ENCODE measurements at regions not wholly inside any gene's neighbourhood (a gene's known extent, or its start where the extent isn't known, plus 50 kb on each side); places are given as distances from the start of the nearest gene placed in this dataset.
"Not testable (repeated sequence)": the region's sequence is repeated elsewhere in the genome, so short reads cannot be mapped to it uniquely, and the experiment has no call there.

DNA sequence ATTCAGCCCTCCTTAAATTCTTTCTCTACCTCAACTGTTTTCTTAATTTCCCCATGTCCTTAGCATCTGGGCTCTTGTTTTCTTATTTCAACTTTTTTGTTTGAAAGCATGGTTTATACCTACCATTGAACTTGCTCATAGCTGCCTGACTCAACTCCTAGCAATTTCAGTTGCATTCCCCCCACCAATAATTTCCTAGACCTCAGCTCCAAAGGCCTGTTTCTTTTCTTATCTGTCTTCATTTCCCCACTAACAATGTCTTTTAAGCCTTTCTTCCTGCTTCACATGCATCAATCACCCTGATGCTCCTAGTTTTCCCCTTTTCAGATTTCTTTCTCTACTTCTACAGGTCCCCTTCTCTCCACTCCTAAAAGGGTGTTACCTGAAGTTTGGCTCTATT, 129.7 kb upstream of the PDE4D start:
- ATAC-seq (no peak), DNase-seq (ENCODE audit: low spot score in 2 of 2) (no peak)
- Mint-ChIP-seq H3K36me3 (no peaks in the 10 kb centered on the region), H3K27ac (no peak overlapping the region), H3K9me3 (peaks cover 11 to 14% of the 10 kb centered on the region in 2 donors)

DNA sequence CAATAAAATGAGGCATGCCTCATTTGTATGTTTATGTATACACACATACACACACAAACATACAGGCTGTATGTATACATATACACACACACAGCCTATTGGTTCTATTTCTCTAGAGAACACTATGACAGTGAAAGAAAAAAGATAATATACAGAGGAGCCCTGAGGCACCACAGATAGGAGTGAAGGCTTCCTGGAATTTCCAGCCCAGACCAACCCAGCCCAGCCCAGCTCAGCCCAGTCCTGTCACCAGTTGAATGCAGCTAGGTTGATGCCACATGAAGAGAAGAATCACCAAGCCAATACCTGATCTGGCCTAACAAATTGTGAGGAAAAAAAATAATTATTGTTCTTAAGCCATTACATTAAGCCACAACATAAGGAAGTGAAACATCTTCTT, 126.9 kb upstream of the PDE4D start:
- DNase-seq (ENCODE audit: low spot score in 2 of 2) = no peak
- peak overlapping the region in 1 of 2 donors; percentile 46 for H3K27ac Mint-ChIP-seq
- H3K9me3 Mint-ChIP-seq = peaks cover 11 to 15% of the 10 kb centered on the region in 2 donors
- H3K36me3 Mint-ChIP-seq = no peaks in the 10 kb centered on the region
- ATAC-seq = no peak

GRCh38 chr5:60018960-60019359, 125.4 kb upstream of the PDE4D start:
- peaks cover 15 to 16% of the 10 kb centered on the region in 2 donors for H3K9me3 Mint-ChIP-seq
- not testable (repeated sequence) for ATAC-seq; H3K36me3 Mint-ChIP-seq; DNase-seq (ENCODE audit: low spot score in 2 of 2); H3K27ac Mint-ChIP-seq

DNA sequence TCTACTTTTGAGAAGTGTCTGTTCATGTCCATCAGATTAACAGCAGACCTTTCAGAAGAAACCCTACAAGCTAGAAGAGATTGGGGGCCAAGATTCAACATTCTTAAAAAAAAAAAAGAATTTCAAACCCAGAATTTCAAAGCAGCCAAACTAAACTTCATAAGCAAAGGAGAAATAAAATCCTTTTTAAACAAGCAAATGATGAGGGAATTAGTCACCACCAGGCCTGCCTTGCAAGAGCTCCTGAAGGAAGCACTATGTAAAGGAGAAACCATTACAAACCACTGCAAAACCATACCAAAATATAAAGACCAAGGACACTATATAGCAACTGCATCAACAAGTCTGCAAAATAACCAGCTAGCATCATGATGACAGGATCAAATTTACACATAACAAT, 124.6 kb upstream of the PDE4D start:
- no peaks in the 10 kb centered on the region for H3K36me3 Mint-ChIP-seq
- ATAC-seq (no peak), DNase-seq (ENCODE audit: low spot score in 2 of 2) (no peak)
- H3K27ac Mint-ChIP-seq = no peak overlapping the region
- H3K9me3 Mint-ChIP-seq = peaks cover 9 to 11% of the 10 kb centered on the region in 2 donors

DNA sequence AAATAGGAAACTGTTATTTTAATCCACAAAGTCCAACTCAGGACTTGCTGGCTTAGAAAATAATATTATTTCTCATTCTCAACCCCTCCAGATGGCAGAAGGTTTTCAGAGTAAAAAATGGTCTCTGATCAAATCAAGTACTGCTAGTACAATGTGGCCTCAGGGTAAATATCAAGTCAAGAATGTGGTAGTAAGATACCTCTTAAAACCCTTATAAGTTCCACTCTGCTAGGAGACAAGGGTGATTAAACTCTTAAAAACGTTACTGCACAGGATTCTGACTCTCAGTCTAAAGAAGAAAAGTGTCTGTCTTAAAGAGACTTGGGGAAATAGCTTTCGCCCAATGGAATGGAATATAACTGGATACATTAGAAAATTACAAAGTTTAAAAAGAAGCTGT, 120.8 kb upstream of the PDE4D start:
- no peak for DNase-seq (ENCODE audit: low spot score in 2 of 2)
- peaks cover 4 to 5% of the 10 kb centered on the region in 2 donors for H3K9me3 Mint-ChIP-seq
- no peaks in the 10 kb centered on the region for H3K36me3 Mint-ChIP-seq
- H3K27ac Mint-ChIP-seq = no peak overlapping the region
- ATAC-seq = no peak

- H3K27ac Mint-ChIP-seq = no peak overlapping the region
- peaks cover 0 to 5% of the 10 kb centered on the region in 2 donors for H3K9me3 Mint-ChIP-seq
- ATAC-seq = no peak
- no peaks in the 10 kb centered on the region for H3K36me3 Mint-ChIP-seq
- no peak for DNase-seq (ENCODE audit: low spot score in 2 of 2)
These were observed 117.3 kb upstream of the PDE4D start for GRCh38 chr5:60010853-60011252.

DNA sequence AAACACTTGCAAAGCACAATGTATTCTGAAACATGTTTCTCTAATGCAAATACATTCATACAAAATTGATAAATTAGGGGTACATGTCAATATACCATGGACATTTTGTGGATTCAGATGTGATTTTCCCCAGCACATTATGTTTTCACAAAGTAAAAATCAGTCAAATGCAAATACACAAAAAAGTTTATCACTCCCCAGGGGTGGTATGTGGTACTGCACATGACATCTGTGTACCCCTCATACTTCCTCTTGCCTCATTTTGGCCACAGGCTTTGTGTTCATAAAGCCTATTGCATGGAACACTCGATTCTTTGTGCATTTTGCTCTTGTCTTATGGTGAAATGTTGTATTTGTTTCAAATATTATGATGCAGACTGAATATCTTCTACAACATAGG, 116.8 kb upstream of the PDE4D start:
- H3K27ac Mint-ChIP-seq = no peak overlapping the region
- DNase-seq (ENCODE audit: low spot score in 2 of 2) = no peak
- no peaks in the 10 kb centered on the region for H3K36me3 Mint-ChIP-seq
- no peak for ATAC-seq
- peaks cover 0 to 5% of the 10 kb centered on the region in 2 donors for H3K9me3 Mint-ChIP-seq

GRCh38 chr5:60007729-60008128, 114.2 kb upstream of the PDE4D start:
- H3K9me3 Mint-ChIP-seq = no peaks in the 10 kb centered on the region
- H3K27ac Mint-ChIP-seq = no peak overlapping the region
- H3K36me3 Mint-ChIP-seq = no peaks in the 10 kb centered on the region
- DNase-seq (ENCODE audit: low spot score in 2 of 2) = no peak
- ATAC-seq = no peak

DNA sequence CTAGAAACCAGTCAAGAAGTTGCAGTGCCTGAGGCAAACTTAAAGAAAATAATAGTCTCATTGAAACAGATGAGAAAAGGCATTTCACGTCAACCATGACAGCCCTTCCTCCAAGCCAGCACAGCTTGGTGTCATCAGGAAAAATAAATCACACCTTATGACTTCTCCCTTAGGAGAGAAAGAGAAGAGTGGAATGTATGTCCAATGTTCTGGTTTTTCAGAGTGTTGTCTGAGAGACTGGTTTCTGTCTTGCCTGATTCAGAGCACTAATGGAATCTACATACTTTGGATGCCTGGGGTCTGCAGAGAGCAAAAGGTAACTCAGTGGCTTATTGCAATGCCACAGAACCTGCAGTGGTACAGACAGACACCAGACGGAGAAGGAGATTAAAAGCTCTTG, 105.5 kb upstream of the PDE4D start:
- Mint-ChIP-seq H3K27ac (no peak overlapping the region), H3K36me3 (peaks cover 0 to 5% of the 10 kb centered on the region in 2 donors), H3K9me3 (peaks cover 8 to 14% of the 10 kb centered on the region in 2 donors)
- ATAC-seq (no peak), DNase-seq (ENCODE audit: low spot score in 2 of 2) (no peak)

- DNase-seq (ENCODE audit: low spot score in 2 of 2) (no peak), ATAC-seq (no peak)
- no peaks in the 10 kb centered on the region for H3K9me3 Mint-ChIP-seq
- H3K36me3 Mint-ChIP-seq = no peaks in the 10 kb centered on the region
- no peak overlapping the region for H3K27ac Mint-ChIP-seq
These were observed 98.7 kb upstream of the PDE4D start for GRCh38 chr5:59992206-59992605.

GRCh38 chr5:59988396-59988795, 94.9 kb upstream of the PDE4D start:
- H3K36me3 Mint-ChIP-seq = no peaks in the 10 kb centered on the region
- H3K27ac Mint-ChIP-seq = no peak overlapping the region
- no peak for DNase-seq (ENCODE audit: low spot score in 2 of 2)
- H3K9me3 Mint-ChIP-seq = peaks cover 0 to 5% of the 10 kb centered on the region in 2 donors
- no peak for ATAC-seq

DNA sequence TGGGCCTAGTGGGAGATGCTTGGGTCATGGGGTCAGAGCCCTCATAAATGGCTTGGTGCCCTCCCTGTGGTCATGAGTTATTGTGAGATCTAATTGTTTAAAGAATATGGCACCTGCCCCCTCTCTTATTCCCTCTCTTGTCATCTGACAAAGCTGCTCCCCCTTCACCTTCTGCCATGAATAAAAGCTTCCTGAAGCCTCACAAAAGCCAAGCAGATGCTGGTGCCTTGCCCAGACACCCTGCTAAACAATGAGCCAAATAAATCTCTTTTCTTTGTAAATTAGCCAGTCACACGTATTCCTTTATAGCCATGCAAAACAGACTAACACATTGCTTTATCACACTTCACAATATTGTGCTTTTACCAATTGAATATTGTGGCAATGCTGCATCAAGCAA, 82.8 kb upstream of the PDE4D start:
- ATAC-seq = no peak
- Mint-ChIP-seq H3K27ac (no peak overlapping the region), H3K36me3 (no peaks in the 10 kb centered on the region), H3K9me3 (peaks cover 10 to 18% of the 10 kb centered on the region in 2 donors)
- DNase-seq (ENCODE audit: low spot score in 2 of 2) = no peak

DNA sequence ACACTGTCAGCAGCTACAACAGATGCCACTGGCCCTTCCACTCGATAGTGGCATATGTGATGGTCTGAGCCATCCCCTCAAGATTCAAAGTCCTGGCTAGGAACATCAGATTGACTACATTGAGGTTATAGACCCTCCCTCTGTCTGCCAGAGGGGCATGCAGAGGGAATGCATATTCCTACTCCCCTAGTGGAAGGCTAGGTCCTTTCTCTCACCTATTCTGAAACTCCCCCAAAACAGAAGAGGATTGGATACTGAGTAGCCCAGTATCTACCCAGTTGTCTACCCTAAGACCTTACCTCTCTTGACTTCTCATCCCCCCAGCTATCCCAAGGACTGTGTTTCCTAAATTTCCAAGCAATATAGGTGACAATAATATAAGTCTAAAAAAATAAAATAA, 78.5 kb upstream of the PDE4D start:
- Mint-ChIP-seq H3K36me3 (no peaks in the 10 kb centered on the region), H3K27ac (no peak overlapping the region), H3K9me3 (peaks cover 7 to 18% of the 10 kb centered on the region in 2 donors)
- ATAC-seq (no peak), DNase-seq (ENCODE audit: low spot score in 2 of 2) (no peak)

- ATAC-seq = no peak
- DNase-seq (ENCODE audit: low spot score in 2 of 2) = no peak
- no peaks in the 10 kb centered on the region for H3K36me3 Mint-ChIP-seq
- H3K27ac Mint-ChIP-seq = no peak overlapping the region
- H3K9me3 Mint-ChIP-seq = peaks cover 0 to 8% of the 10 kb centered on the region in 2 donors
These were observed 65.8 kb upstream of the PDE4D start for GRCh38 chr5:59959330-59959729.

- Mint-ChIP-seq H3K36me3 (no peaks in the 10 kb centered on the region), H3K27ac (no peak overlapping the region), H3K9me3 (peaks cover 0 to 8% of the 10 kb centered on the region in 2 donors)
- ATAC-seq (no peak), DNase-seq (ENCODE audit: low spot score in 2 of 2) (no peak)
These were observed 62.7 kb upstream of the PDE4D start for GRCh38 chr5:59956130-59956783.

- Mint-ChIP-seq H3K9me3 (peaks cover 0 to 8% of the 10 kb centered on the region in 2 donors), H3K36me3 (no peaks in the 10 kb centered on the region), H3K27ac (no peak overlapping the region)
- no peak for DNase-seq (ENCODE audit: low spot score in 2 of 2)
- no peak for ATAC-seq
These were observed 61.7 kb upstream of the PDE4D start for GRCh38 chr5:59955241-59955640.

- Mint-ChIP-seq H3K27ac (no peak overlapping the region), H3K36me3 (no peaks in the 10 kb centered on the region), H3K9me3 (peaks cover 3 to 10% of the 10 kb centered on the region in 2 donors)
- ATAC-seq (no peak), DNase-seq (ENCODE audit: low spot score in 2 of 2) (no peak)
These were observed 50.1 kb upstream of the PDE4D start for GRCh38 chr5:59943452-59944113.
